GM10266 (cell line): ENCODE measurements at regions not wholly inside any gene's neighbourhood (a gene's known extent, or its start where the extent isn't known, plus 50 kb on each side); places are given as distances from the start of the nearest gene placed in this dataset.
"Not testable (repeated sequence)": the region's sequence is repeated elsewhere in the genome, so short reads cannot be mapped to it uniquely, and the experiment has no call there.

Source experiments
- DNase-seq: peaks from one replicate; pipeline ENCODE4 v3.0.0; 2012; ENCODE audit errors: extremely low spot score
- TF ChIP-seq, protein P1 (sequence below): IDR thresholded peaks from 2 replicates; pipeline ENCODE4 v1.5.1; 2012; ENCODE audit warnings: mild to moderate bottlenecking, low read depth; ENCODE audit not compliant: control insufficient read depth, insufficient read depth; ENCODE audit errors: missing control alignments

DNA sequence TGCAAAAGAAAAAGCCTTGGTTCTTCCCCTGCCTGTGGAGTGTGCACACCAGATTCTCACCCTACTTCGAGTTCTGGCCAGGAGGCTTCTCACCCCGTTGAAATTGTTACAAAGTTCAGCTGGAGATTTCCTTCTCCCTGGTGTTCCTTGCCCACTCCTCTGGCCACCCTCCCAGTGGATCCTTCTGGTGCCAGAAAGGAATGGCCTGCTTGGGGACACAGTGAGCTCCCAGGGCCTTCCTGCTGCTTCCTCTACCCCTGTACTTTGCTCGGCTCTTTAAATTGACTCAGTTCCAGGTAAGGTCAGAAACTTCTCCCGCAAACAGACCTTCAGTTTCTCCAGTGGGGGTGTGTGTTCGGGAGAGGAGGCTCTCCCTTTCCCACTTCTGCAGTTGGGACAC is 140.1 kb upstream of the CFAP20DC start:
- TF ChIP-seq, protein P1, sequence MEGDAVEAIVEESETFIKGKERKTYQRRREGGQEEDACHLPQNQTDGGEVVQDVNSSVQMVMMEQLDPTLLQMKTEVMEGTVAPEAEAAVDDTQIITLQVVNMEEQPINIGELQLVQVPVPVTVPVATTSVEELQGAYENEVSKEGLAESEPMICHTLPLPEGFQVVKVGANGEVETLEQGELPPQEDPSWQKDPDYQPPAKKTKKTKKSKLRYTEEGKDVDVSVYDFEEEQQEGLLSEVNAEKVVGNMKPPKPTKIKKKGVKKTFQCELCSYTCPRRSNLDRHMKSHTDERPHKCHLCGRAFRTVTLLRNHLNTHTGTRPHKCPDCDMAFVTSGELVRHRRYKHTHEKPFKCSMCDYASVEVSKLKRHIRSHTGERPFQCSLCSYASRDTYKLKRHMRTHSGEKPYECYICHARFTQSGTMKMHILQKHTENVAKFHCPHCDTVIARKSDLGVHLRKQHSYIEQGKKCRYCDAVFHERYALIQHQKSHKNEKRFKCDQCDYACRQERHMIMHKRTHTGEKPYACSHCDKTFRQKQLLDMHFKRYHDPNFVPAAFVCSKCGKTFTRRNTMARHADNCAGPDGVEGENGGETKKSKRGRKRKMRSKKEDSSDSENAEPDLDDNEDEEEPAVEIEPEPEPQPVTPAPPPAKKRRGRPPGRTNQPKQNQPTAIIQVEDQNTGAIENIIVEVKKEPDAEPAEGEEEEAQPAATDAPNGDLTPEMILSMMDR: no peak
- no peak for DNase-seq

DNA sequence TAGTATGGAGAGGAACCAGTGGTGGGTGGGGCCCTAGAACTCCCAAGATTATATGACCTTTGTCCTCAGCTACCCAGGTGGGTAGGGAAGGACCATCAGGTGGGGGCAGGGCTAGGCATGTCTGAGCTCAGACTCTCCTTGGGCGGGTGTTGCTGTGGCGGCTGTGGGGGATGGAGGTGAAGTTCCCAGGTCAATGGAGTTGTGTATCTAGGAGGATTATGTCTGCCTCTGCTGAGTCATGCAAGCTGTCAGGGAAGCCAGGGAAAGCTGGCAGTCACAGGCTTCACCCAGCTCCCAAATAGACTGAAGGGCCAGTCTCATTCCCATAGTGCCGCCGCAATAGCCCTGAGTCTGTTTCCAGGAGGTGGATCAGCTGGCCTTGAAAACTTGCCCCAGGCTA is 139.7 kb upstream of the CFAP20DC start:
- TF ChIP-seq, protein P1: no peak
- no peak for DNase-seq

DNA sequence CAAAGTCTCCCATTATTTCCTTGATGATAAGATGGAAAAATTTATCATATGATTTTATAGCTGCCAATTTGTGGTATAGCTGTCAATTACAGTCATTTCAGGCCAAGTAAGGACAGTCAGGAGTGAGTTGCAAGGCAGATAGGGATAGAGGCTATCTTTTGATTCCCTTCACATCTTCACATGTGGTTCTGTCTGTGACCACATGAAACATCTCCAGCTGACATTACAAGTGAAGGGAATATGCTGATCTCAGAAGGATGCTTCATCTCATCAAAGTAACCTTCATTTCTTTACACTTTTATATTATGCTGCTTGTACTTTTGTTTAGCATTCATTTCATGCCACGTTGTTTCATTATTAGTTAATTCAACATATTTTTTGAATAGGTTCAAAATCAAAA is 136.9 kb upstream of the CFAP20DC start:
- no peak for DNase-seq
- TF ChIP-seq, protein P1: no peak

DNA sequence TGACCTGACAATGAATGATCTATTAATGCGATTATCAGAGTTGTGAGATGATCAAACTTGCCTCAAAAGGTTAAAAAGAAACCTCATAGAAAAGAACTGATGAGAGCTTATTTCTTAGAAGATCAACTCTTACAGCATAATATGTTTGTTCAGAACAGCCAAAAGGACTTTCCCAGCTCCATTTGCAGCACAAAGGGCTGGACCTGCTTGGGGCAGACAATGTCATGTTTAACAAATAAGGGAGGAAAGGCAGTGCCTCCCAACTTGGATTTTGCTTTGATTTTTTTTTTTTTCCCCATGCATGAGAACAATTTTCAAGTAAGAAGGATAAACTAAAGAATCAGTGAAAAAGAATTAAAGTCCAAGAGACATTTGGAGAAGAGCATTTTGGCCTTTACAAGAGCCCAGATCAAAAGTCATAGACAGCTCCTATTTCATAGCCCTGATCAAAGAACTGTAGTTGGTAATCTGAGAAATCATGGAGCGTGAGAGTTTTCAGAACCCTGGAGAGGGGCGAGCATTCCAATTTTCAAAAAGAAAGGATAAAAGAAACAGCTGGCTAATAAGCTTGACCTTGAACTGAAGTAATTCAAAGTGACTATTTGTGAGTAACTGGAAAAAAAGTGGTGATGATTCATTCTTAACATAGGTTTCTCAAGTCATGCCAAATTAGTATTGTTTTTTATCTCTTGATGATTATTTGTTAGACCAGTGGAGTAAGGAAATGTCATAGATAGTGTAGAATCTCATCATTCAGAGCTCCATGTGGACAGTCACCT is 136.0 kb upstream of the CFAP20DC start:
- no peak for DNase-seq
- TF ChIP-seq, protein P1: no peak

DNA sequence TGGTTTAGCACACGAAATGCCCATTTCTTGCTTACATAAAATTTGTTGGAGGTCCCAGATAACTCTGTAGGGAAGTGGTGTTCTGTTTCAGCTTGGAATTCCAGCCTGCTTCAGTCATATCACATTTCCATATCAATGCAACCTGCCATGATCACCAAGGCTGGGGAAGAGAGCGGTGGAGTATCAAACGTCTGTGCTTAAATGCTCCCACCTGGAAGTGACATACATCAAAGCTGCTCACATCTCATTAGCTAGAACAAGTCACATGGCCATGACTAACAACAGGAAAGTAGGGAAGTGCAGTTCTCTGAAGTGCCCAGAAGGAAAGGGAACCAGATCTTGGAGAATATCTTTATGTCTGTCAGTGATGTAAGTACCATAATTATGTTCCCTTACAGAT is 130.2 kb upstream of the CFAP20DC start:
- no peak for DNase-seq
- TF ChIP-seq, protein P1: no peak

DNA sequence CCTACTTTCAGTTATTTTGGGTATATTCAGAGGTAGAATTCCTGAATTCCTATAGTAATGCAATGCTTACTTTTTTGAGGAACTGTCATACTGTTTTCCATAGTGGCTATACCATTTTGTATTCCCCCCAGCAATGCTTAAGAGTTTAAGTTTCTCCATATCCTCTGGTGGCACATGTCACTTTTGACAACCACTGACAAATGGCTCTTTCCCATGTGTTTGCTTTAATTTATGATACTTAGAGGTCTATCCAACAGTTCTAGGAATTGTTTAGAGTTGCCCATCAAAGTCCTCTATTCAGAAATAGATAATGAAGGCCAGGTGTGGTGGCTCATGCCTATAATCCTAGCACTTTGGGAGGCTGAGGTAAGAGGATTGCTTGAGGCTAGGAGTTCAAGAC is 128.9 kb upstream of the CFAP20DC start:
- no peak for DNase-seq

DNA sequence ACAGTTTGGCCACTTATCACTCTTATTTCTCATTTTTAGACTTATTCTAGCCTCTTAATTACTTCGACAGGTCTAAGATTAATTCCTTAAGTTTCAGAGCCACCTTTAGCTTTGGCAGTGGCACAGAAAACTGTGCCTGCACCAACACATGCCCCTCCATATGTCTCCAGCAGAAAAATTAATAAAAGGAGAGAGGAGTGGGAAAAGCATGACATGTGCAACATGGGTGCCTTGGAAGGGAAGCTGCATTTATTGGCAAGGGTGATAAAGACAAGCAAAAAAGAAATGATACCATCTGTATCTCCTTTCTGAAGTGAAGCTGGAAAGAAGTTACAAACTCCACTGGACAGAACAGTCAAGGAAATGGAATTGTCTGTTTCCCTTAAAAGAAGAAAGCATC is 121.7 kb upstream of the CFAP20DC start:
- TF ChIP-seq, protein P1: no peak
- DNase-seq: no peak

More for the DNA sequence above, 128.9 kb upstream of the CFAP20DC start:
- TF ChIP-seq, protein P1: no peak

DNA sequence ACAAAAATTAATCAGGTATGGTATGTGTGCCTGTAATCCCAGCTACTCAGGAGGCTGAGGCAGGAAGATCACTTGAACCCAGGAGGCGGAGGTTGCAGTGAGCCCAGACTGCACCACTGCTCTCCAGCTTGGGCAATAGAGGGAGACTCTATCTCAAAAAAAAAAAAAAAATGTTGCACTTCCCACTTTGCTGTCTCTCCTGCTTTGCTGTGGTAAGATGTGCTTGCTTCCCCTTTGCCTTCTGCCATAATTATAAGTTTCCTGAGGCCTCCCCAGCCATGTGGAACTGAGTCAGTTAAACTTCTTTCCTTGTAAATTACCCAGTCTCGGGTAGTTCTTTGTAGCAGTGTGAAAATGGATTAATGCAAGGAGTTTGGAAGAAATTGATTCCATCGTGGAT is 120.3 kb upstream of the CFAP20DC start:
- DNase-seq: not testable (repeated sequence)
